Tibial nerve (tissue), 4 donors: ENCODE measurements at regions not wholly inside any gene's neighbourhood (a gene's known extent, or its start where the extent isn't known, plus 50 kb on each side); places are given as distances from the start of the nearest gene placed in this dataset.

Experiments used
- CTCF ChIP-seq, 5 experiments: fragments of 200-600 bp in 3 of 5; fragments of 450-650 bp in 2 of 5; sonication (generic) in 3 of 5; IDR thresholded peaks; one replicate each; pipeline ENCODE4 v1.5.1; 2016 to 2019; ENCODE audit warnings: antibody characterized with exemption in 5 of 5, mild to moderate bottlenecking in 3 of 5, moderate library complexity in 2 of 5
- EP300 ChIP-seq, 2 donors: sonication (generic); formaldehyde crosslinking; IDR thresholded peaks; one replicate each; pipeline ENCODE4 v1.6.1; 2017; ENCODE audit warnings: antibody characterized with exemption in 2 of 2, mild to moderate bottlenecking in 1 of 2
- POLR2A ChIP-seq, 2 donors: fragments of 450-650 bp; IDR thresholded peaks; one replicate each; pipeline ENCODE4 v1.6.1; 2017; ENCODE audit warnings: antibody characterized with exemption in 2 of 2, mild to moderate bottlenecking in 2 of 2, moderate library complexity in 2 of 2

DNA sequence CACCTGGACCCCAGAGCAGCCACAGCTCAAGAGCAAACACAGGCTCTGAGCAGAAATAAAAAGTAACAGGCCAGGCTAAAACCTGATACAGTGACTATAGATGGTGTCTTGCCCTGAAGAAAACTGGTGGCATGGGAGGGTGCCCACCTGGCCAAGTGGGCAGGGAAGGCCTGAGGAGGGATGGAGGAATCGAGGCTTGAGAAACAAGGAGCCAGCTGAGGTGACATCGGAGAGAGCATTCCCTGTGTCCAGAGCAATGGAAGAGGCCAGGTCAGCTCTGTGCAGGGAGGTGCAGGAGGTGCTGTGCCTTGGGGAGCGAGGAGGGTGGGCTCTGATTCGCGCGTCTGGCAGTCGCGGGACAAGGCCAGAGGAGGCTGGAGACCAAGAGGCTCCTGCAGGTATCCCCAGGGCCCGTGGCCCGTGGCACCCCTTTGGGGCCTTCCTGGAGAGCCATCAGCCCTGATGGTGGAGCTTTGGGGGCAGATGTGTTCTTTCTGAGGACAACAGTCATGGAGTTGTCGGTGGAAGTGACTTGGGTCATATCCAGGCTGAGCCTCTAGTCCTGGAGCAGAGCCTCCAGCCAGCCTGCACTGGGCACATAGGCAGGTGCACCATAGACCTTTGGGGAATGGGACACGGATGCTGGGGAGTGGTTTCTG lies 56.1 kb downstream of the PLXNA1 start:
- no peak for TF ChIP-seq CTCF (IDR thresholded peaks at IDR 0.05)
- TF ChIP-seq POLR2A (IDR thresholded peaks at IDR 0.05): no peak
- TF ChIP-seq EP300 (IDR thresholded peaks at IDR 0.05): no peak
